IMR-90 (cell line): ENCODE measurements at regions not wholly inside any gene's neighbourhood (a gene's known extent, or its start where the extent isn't known, plus 50 kb on each side); places are given as distances from the start of the nearest gene placed in this dataset.
A peak's percentile ranks its signal among the peaks of the same experiment; 100 is the strongest.

ENCODE experiments used
- ATAC-seq: fragments of 200-7000 bp; cut with Tn5 transposase; 2 replicates; pipeline ENCODE4 v1.9.1; 2020; ENCODE audit warnings: low read depth, mild to moderate bottlenecking, moderate library complexity
- BruUV-seq: library from RNA; stranded (reverse); fragments of 400-500 nt; replicated peaks from 2 replicates; lab custom pipeline; 2021; lab: Mats Ljungman, UMichigan
- CTCF ChIA-PET: fragments of 300-600 bp; formaldehyde crosslinking; extraction: SDS; loops from one replicate; lab custom pipeline; 2021; ENCODE audit warnings: antibody characterized with exemption; lab: Yijun Ruan, JAX
- POLR2A ChIA-PET: fragments of 300-600 bp; sonication (Branson Sonifier 250); formaldehyde crosslinking; loops from one replicate; lab custom pipeline; 2022; ENCODE audit warnings: antibody characterized with exemption; ENCODE audit not compliant: unreplicated experiment; lab: Charles Lee
- DNase-seq: peaks from one replicate; pipeline ENCODE4 v3.0.0; 2013
- H2AFZ ChIP-seq: replicated peaks from 2 replicates; pipeline ENCODE3; 2013; ENCODE audit warnings: low read length, mild to moderate bottlenecking; ENCODE audit not compliant: poor library complexity
- H2AK5ac ChIP-seq: 2 replicates; pipeline ENCODE4 v1.6.1; 2013; ENCODE audit warnings: low read depth, low read length, inconsistent platforms
- H2AK9ac ChIP-seq: replicated peaks from 2 replicates; pipeline ENCODE3; 2013; ENCODE audit warnings: mild to moderate bottlenecking, low read depth, low read length, moderate library complexity; ENCODE audit not compliant: poor library complexity
- H2BK120ac ChIP-seq: 2 replicates; pipeline ENCODE4 v1.6.1; 2013; ENCODE audit warnings: low read depth, low read length, inconsistent platforms
- H2BK15ac ChIP-seq: 3 replicates; pipeline ENCODE4 v1.6.1; 2013; ENCODE audit warnings: low read depth, low read length, inconsistent platforms
- H2BK20ac ChIP-seq: 2 replicates; pipeline ENCODE4 v1.6.1; 2013; ENCODE audit warnings: low read depth, mild to moderate bottlenecking, inconsistent platforms, low read length, moderate library complexity
- H2BK5ac ChIP-seq: 2 replicates; pipeline ENCODE4 v1.6.1; 2013; ENCODE audit warnings: mild to moderate bottlenecking, low read depth, low read length, inconsistent platforms; ENCODE audit not compliant: poor library complexity, severe bottlenecking
- H3K14ac ChIP-seq: replicated peaks from 2 replicates; pipeline ENCODE4 v1.6.1; 2013; ENCODE audit warnings: low read depth, low read length, inconsistent platforms
- H3K18ac ChIP-seq: 2 replicates; pipeline ENCODE4 v1.6.1; 2013; ENCODE audit warnings: low read depth, low read length, control low read depth
- H3K23ac ChIP-seq: 2 replicates; pipeline ENCODE4 v1.6.1; 2013; ENCODE audit warnings: low read depth, low read length, inconsistent platforms
- H3K27ac ChIP-seq: 2 replicates; pipeline ENCODE4 v1.5.1; 2013; ENCODE audit warnings: mild to moderate bottlenecking, control low read depth, low read length; ENCODE audit not compliant: insufficient read depth
- H3K27me3 ChIP-seq: 2 replicates; pipeline ENCODE4 v1.6.1; 2013; ENCODE audit warnings: low read length; ENCODE audit not compliant: control insufficient read depth, insufficient read depth
- H3K36me3 ChIP-seq: 2 replicates; pipeline ENCODE4 v1.6.1; 2013; ENCODE audit warnings: low read length, mixed read lengths; ENCODE audit not compliant: control insufficient read depth, insufficient read depth
- H3K4ac ChIP-seq: 2 replicates; pipeline ENCODE4 v1.6.1; 2013; ENCODE audit warnings: low read depth, low read length, inconsistent platforms
- H3K4me1 ChIP-seq: 2 replicates; pipeline ENCODE4 v1.6.1; 2013; ENCODE audit warnings: low read length, mixed read lengths; ENCODE audit not compliant: control insufficient read depth, insufficient read depth
- H3K4me2 ChIP-seq: 2 replicates; pipeline ENCODE4 v1.6.1; 2013; ENCODE audit warnings: low read depth, mild to moderate bottlenecking, control low read depth, low read length, moderate library complexity
- H3K4me3 ChIP-seq: 2 replicates; pipeline ENCODE4 v1.5.1; 2013; ENCODE audit warnings: low read depth, mild to moderate bottlenecking, control low read depth, low read length, moderate library complexity; ENCODE audit not compliant: insufficient read depth
- H3K56ac ChIP-seq: 2 replicates; pipeline ENCODE4 v1.6.1; 2013; ENCODE audit warnings: low read length, inconsistent platforms; ENCODE audit not compliant: insufficient read depth; ENCODE audit errors: extremely low read depth
- H3K79me1 ChIP-seq, 2 experiments: 2 replicates each; pipeline ENCODE4 v1.6.1; 2013; ENCODE audit warnings: low read length in 2 of 2, inconsistent platforms in 1 of 2, low read depth in 1 of 2
- H3K9ac ChIP-seq: 2 replicates; pipeline ENCODE4 v1.6.1; 2013; ENCODE audit warnings: low read depth, low read length, control low read depth
- H3K9me1 ChIP-seq: 2 replicates; pipeline ENCODE4 v1.6.1; 2013; ENCODE audit warnings: low read length, inconsistent platforms; ENCODE audit not compliant: insufficient read depth
- H3K9me3 ChIP-seq: 2 replicates; pipeline ENCODE4 v1.6.1; 2013; ENCODE audit warnings: low read length; ENCODE audit not compliant: control insufficient read depth, insufficient read depth
- H4K20me1 ChIP-seq: 2 replicates; pipeline ENCODE4 v1.6.1; 2013; ENCODE audit warnings: low read length, inconsistent platforms; ENCODE audit not compliant: insufficient read depth
- H4K5ac ChIP-seq: 2 replicates; pipeline ENCODE4 v1.6.1; 2013; ENCODE audit warnings: mild to moderate bottlenecking, low read depth, low read length, control low read depth
- H4K8ac ChIP-seq, 2 experiments: 2 replicates each; pipeline ENCODE4 v1.6.1; 2013; ENCODE audit warnings: low read depth in 2 of 2, low read length in 2 of 2, control low read depth in 1 of 2, inconsistent platforms in 1 of 2
- H4K91ac ChIP-seq: 2 replicates; pipeline ENCODE4 v1.6.1; 2013; ENCODE audit warnings: low read depth, low read length, inconsistent platforms; ENCODE audit not compliant: insufficient read depth
- CEBPB ChIP-seq: IDR thresholded peaks from 2 replicates; pipeline ENCODE4 v1.6.1; 2012; ENCODE audit warnings: low read depth, low read length, improper control_type of control experiment
- CHD1 ChIP-seq: IDR thresholded peaks from 2 replicates; pipeline ENCODE4 v1.6.1; 2012; ENCODE audit warnings: low read depth, low read length, improper control_type of control experiment
- FOS ChIP-seq: fragments of 150-350 bp; IDR thresholded peaks from 2 replicates; pipeline ENCODE4 v1.6.1; 2016; ENCODE audit warnings: low read depth, low read length
- MAFK ChIP-seq: IDR thresholded peaks from 2 replicates; pipeline ENCODE4 v1.6.1; 2012; ENCODE audit warnings: low read depth, low read length, improper control_type of control experiment
- MXI1 ChIP-seq: IDR thresholded peaks from 2 replicates; pipeline ENCODE4 v1.6.1; 2012; ENCODE audit warnings: low read depth, mild to moderate bottlenecking, low read length, moderate library complexity, borderline replicate concordance
- NFE2L2 ChIP-seq: fragments of 150-350 bp; IDR thresholded peaks from 2 replicates; pipeline ENCODE4 v1.6.1; 2016; ENCODE audit warnings: low read depth, mild to moderate bottlenecking, low read length
- POLR2A ChIP-seq: IDR thresholded peaks from 2 replicates; pipeline ENCODE4 v1.6.1; 2012; ENCODE audit warnings: mild to moderate bottlenecking, low read depth, low read length
- RAD21 ChIP-seq: IDR thresholded peaks from 2 replicates; pipeline ENCODE4 v1.6.1; 2012; ENCODE audit warnings: low read length, improper control_type of control experiment
- SMC3 ChIP-seq: fragments of 150-350 bp; IDR thresholded peaks from 2 replicates; pipeline ENCODE4 v1.6.1; 2016; ENCODE audit warnings: low read depth, mild to moderate bottlenecking, antibody characterized with exemption, low read length, moderate library complexity
- WGBS, 2 experiments: methylation state at CpG; one replicate each; pipeline versions ENCODE4 v1.1.5 to v1.1.7; 2013; ENCODE audit warnings: missing lambda C conversion rate in 2 of 2; ENCODE audit not compliant: insufficient read length in 1 of 2; ENCODE audit errors: extremely low coverage in 2 of 2; 5-methylcytosine and 5-hydroxymethylcytosine counted together
- dilution Hi-C: fragments of 300-500 bp; cut with HindIII; formaldehyde crosslinking; loops from one replicate; pipeline ENCODE4 v1.14.3; 2018; ENCODE audit warnings: low sequenced_read_pairs; ENCODE audit not compliant: unreplicated experiment
- in situ Hi-C: fragments of 300-500 bp; cut with MboI; formaldehyde crosslinking; loops from 3 replicates; pipeline ENCODE4 v1.14.3; 2019; ENCODE audit warnings: low sequenced_read_pairs, inconsistent platforms, mixed read lengths
- intact Hi-C: fragments of 100-400 bp; cut with micrococcal nuclease; formaldehyde crosslinking; loops from 2 replicates; pipeline ENCODE4 v1.10.0; 2022
- TF ChIP-seq, protein P1 (sequence below): fragments of 150-350 bp; IDR thresholded peaks from 2 replicates; pipeline ENCODE4 v1.6.1; 2016; ENCODE audit warnings: low read depth, mild to moderate bottlenecking, low read length, moderate library complexity, borderline replicate concordance
- TF ChIP-seq, protein P2 (sequence below): fragments of 150-350 bp; IDR thresholded peaks from 2 replicates; pipeline ENCODE4 v1.6.1; 2017; ENCODE audit warnings: mild to moderate bottlenecking, antibody characterized with exemption, low read length, low read depth
- TF ChIP-seq, protein P3 (sequence below): conservative IDR thresholded peaks from 2 replicates; pipeline ENCODE4 v1.5.1; 2012; ENCODE audit warnings: mild to moderate bottlenecking, low read depth, low read length, improper control_type of control experiment

DNA sequence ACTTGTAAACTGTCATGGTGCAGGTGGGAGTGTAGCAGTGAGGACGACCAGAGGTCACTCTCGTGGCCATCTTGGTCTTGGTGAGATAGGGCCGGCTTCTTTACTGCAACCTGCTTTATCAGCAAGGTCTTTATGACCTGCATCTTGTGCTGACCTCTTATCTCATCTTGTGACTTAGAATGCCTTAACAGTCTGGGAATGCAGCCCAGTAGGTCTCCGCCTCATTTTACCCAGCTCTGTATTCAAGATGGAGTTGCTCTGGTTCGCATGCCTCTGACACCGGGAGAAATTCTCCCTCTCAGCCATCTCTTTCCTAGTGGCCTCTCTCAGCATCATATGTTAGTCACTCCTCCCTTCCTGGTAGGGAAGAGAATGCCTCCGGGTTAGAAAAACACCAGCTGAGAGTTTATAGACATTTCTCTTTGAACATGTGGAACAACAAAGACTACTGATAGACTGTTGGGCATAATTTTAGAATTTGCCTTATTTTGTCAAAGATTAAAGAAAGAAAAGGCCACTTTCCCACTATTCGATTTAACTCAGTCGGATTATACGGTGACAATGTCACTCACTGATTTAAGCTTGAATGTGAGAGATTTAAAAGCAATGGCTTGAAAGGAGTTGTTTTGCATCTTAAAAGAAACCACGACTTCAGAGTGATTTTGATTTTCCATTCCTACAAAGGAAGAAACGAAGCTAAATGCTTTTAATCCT, 67.9 kb upstream of the SNX9 start:
- Histone ChIP-seq H3K4ac (no peak overlapping the region), H2BK120ac (no peak overlapping the region), H2BK20ac (no peak overlapping the region), H3K56ac (no peak overlapping the region), H3K36me3 (no peaks in the 10 kb centered on the region), H4K8ac (no peak overlapping the region), H3K4me2 (no peak overlapping the region), H2AK5ac (no peak overlapping the region), H4K20me1 (no peaks in the 10 kb centered on the region), H4K5ac (no peak overlapping the region), H3K79me1 (0 out of 4 replicates have a peak, but pooled peaks cover 0 to 2% of the 10 kb centered on the region in 2 experiments), H3K18ac (no peak overlapping the region), H3K4me1 (peaks cover 5% of the 10 kb centered on the region), H4K91ac (no peak overlapping the region), H3K27ac (no peak overlapping the region), H3K9ac (no peak overlapping the region), H3K9me3 (no peaks in the 10 kb centered on the region; the same call in 1 of the 2 replicates), H3K14ac (no peak overlapping the region), H3K4me3 (no peak overlapping the region), H3K23ac (no peak overlapping the region), H3K27me3 (no peaks in the 10 kb centered on the region; the same call in 1 of the 2 replicates), H2AFZ (no peak overlapping the region), H2AK9ac (no peak overlapping the region), H2BK5ac (no peak overlapping the region), H2BK15ac (0 out of 3 replicates have a peak overlapping the region, but pooled peaks have one; percentile 14), H3K9me1 (peaks cover 6% of the 10 kb centered on the region)
- ChIA-PET POLR2A (no interaction called here), CTCF (interaction anchor here (3.6 kb wide), 1 partner anchor 118 kb away, joined by 25 read pairs; no protein-coding TSS in a partner anchor)
- DNase-seq: peak; percentile 32
- no TSS peak for BruUV-seq
- ATAC-seq: no peak
- intact Hi-C loops: loop anchor here (10.0 kb wide), 1 partner anchor 90 kb away; no protein-coding TSS in a partner anchor
- WGBS, 2 experiments: no CpG with 5 or more reads among the region's 12 CpGs
- in situ Hi-C loops: loop anchor here (5.0 kb wide), 3 partner anchors 67 to 317 kb away; partner anchors contain the start of gene SNX9
- TF ChIP-seq RAD21 (no peak), MXI1 (no peak), SMC3 (no peak), NFE2L2 (no peak), FOS (no peak), CHD1 (no peak), POLR2A (no peak), MAFK (no peak), CEBPB (no peak)
- TF ChIP-seq, protein P1, sequence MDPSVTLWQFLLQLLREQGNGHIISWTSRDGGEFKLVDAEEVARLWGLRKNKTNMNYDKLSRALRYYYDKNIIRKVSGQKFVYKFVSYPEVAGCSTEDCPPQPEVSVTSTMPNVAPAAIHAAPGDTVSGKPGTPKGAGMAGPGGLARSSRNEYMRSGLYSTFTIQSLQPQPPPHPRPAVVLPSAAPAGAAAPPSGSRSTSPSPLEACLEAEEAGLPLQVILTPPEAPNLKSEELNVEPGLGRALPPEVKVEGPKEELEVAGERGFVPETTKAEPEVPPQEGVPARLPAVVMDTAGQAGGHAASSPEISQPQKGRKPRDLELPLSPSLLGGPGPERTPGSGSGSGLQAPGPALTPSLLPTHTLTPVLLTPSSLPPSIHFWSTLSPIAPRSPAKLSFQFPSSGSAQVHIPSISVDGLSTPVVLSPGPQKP: no peak
- TF ChIP-seq, protein P2, sequence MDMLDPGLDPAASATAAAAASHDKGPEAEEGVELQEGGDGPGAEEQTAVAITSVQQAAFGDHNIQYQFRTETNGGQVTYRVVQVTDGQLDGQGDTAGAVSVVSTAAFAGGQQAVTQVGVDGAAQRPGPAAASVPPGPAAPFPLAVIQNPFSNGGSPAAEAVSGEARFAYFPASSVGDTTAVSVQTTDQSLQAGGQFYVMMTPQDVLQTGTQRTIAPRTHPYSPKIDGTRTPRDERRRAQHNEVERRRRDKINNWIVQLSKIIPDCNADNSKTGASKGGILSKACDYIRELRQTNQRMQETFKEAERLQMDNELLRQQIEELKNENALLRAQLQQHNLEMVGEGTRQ: no peak
- TF ChIP-seq, protein P3, sequence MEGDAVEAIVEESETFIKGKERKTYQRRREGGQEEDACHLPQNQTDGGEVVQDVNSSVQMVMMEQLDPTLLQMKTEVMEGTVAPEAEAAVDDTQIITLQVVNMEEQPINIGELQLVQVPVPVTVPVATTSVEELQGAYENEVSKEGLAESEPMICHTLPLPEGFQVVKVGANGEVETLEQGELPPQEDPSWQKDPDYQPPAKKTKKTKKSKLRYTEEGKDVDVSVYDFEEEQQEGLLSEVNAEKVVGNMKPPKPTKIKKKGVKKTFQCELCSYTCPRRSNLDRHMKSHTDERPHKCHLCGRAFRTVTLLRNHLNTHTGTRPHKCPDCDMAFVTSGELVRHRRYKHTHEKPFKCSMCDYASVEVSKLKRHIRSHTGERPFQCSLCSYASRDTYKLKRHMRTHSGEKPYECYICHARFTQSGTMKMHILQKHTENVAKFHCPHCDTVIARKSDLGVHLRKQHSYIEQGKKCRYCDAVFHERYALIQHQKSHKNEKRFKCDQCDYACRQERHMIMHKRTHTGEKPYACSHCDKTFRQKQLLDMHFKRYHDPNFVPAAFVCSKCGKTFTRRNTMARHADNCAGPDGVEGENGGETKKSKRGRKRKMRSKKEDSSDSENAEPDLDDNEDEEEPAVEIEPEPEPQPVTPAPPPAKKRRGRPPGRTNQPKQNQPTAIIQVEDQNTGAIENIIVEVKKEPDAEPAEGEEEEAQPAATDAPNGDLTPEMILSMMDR: no peak
- dilution Hi-C loops: no loop called here
